ENCODE measurements at regions not wholly inside any gene's neighbourhood (a gene's known extent, or its start where the extent isn't known, plus 50 kb on each side); places are given as distances from the start of the nearest gene placed in this dataset.
A peak's percentile ranks its signal among the peaks of the same experiment; 100 is the strongest.

DNA sequence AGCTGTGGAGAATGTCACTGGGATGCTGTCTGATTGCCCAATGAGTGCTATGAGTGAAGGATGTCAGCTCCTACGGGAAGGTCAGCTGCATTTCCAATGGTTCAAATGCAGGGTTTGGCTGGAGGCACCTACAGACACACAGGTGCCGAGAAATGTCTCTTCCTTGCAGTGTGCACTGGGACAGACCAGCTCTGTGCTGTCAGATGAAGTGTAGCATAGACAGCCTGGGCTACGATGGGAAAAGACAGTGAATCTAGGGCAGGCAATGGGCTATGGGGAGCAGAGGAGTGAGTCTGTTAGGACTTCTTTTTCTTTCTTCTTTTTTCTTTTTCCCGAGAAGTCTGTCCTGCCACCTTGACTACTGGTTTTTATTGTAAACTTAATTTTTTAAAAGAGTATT is 223.1 kb upstream of the EOMES start:
- no peak for DNase-seq

DNA sequence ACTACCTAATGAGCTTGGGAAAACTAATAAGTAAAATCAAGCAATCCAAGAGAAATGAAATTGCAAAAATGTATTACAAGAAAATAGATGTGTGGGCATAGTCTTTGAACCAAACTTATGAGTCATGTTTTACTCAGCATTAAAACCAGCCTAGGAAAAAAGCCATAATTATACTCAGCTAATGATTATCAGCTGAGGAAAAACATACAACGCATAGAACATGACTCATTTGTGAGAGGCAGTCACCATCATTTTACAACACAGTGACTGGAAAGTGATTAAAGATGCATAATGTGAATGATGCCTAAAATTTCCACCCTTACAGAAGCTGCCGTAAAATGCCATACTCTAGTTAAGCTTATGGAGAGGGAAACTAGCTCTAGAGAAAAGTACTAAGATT is 238.0 kb upstream of the EOMES start:
- DNase-seq: no peak

GRCh38 chr3:27963519-27963918 is 241.4 kb upstream of the EOMES start:
- no peak for DNase-seq

- DNase-seq: no peak
Observed at GRCh38 chr3:27971600-27971999, 249.5 kb upstream of the EOMES start.

GRCh38 chr3:27976933-27977332 is 254.8 kb upstream of the EOMES start:
- DNase-seq: no peak

- no peak for DNase-seq
Observed at GRCh38 chr3:27978440-27978839, 256.3 kb upstream of the EOMES start.

GRCh38 chr3:27985369-27986035 is 255.9 kb upstream of the CMC1 start:
- DNase-seq: no peak

GRCh38 chr3:27986234-27986879 is 255.1 kb upstream of the CMC1 start:
- no peak for DNase-seq

GRCh38 chr3:27990324-27990723 is 251.1 kb upstream of the CMC1 start:
- DNase-seq: no peak

- no peak for DNase-seq
Observed at GRCh38 chr3:27990837-27991236, 250.6 kb upstream of the CMC1 start.

DNA sequence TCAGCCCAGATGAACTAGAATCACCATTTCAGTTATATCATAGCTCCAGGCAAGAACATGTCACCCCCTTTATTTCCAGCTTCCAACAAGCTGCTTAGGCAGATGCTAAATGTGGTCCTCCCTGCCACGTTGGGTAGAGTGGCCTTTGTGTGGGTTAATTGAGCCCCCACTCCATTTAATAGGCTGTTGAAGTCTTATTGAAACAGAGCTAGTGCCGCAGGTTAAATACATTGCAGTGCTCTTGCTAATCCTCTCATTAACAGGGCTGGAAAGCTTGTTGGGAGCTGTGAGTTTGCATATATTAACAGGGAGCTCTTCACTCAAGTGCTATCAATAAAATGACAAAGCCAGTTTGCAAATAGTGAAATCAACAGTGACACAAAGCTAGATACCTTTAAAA is 248.4 kb upstream of the CMC1 start:
- no peak for DNase-seq

DNA sequence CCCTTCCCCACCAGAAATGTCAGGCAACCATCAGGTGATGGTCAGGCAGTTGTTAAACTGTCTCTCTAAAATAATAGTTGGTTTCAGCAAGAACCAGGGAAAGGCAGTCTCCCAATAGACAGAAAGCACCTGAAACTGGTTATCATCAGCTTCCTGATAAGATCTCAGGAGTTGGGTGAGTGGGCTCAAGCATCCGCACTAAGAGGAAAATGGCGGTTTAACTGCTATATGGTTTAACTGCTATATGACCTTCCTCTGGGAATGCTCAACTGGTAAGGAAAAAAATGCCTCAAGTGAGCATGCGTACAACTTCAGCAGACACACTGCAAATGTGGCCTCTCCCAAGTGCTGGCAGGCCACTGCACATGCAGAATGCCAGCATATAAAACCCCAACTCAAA is 240.8 kb upstream of the CMC1 start:
- peak; percentile 69 for DNase-seq

DNA sequence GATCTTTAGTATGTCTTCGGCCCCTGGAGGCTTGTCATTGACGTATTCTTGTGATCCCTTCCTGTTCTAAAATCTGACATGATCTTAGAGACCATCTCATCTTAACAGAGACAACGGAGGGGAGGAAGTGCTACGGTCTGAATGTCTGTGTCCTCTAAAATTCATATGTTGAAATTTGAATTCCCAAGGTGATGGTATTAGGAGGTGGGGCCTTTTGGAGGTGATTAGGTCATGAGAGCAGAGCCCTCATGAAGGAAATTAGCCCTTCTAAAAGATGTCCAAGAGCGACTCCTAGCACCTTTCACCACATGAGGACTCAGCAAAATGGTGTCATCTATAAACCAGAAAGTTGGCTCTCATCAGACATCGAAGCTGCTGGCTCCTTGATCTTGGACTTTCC is 233.2 kb upstream of the CMC1 start:
- DNase-seq: no peak

- no peak for DNase-seq
Observed at GRCh38 chr3:28012830-28013229, 228.6 kb upstream of the CMC1 start.

DNA sequence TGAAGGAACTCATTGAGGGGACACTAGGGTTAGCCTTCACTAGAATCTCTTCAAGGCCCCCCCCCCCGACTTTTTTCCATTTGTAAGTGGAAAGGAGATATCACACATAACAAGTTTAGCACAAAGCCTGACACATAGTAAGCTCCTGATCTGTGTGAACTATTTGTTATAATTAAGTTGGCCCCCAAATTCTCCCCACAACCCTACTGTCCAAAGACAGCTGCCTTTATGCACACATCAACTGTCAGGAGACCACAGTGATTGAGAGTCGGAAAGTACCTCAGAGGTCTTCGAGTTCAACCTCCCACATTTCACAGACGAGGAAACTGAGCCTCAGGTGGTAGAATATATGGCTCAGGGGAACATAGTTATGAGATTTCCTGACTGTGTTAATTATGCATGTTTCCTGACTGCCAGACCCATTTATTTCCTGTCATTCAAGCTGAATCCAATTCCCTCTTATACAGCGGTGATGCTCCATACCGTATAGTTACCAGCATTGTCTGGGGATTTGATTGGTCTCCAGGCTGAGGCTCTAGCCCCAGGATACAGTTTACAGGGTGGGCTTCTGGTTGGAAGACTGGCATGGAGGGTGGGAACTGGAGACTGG is 227.4 kb upstream of the CMC1 start:
- DNase-seq: no peak

GRCh38 chr3:28018925-28019718 is 222.3 kb upstream of the CMC1 start:
- DNase-seq: no peak

DNA sequence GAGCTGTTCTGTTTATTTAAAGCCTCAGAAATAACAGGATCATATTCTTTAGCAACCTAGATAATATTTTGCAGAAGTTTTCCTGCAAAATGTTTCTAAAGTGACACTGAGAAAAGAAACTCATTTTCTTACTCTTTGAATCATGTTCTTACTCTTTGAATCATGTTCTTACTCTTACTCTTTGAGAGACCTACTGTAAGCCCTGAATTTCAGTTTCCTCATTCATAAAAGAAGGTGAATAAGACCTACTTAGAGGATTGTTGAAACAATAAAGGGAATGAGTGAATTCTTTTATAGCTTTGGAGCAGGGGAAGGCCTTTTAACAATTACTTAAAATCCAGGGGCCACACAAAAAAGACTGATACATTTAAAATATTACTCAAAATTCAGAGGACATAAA is 221.7 kb upstream of the CMC1 start:
- no peak for DNase-seq

DNA sequence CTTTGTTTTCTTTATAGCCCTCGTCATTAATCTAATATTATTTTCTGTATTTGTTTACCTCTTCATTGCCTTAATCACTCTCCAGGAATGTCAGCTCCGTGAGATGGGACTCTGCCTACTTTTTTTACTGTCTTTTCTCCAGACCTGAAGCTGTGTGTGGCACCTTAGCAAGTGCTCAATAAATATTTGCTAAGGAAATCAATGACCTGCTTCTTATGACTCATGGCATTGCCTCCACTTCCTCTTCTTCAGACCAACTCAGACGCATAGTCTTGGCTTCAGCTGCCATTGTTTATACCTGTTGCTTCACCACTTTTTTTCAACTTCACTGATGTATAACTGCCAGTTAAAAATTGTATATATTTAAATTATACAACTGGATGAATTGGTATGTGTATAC is 218.5 kb upstream of the CMC1 start:
- no peak for DNase-seq

GRCh38 chr3:28028554-28028953 is 212.9 kb upstream of the CMC1 start:
- DNase-seq: no peak

DNA sequence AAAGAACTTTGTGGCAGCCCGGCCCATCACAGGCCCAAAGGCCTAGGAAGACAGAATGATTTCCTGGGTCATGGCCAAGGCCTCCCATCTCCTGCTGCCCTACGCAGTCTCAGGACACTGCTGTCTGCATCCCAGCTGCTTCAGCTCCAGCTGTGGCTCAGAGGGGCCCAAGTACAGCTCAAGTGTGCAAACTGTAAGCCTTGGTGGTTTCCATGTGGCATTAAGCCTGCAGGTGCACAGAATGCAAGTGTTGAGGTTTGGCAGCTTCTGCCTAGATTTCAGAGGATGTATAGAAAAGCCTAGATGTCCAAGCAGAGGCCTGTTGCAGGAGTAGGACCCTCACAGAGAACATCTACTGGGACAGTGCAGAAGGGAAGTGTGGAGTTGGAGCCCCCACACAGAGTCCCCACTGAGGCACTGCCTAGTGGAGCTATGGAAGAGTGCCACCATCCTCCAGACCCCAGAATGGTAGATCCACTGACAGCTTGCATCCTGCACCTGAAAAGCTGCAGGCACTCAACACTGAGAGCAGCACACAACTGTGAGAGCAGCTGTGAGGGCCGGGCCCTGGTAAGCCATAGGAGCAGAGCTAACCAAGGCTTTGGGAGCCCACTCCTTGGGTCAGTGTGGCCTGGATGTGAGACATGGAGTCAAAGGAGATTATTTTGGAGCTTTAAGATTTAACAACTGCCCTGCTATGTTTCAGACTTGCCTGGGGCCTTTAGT is 208.2 kb upstream of the CMC1 start:
- DNase-seq: no peak

DNA sequence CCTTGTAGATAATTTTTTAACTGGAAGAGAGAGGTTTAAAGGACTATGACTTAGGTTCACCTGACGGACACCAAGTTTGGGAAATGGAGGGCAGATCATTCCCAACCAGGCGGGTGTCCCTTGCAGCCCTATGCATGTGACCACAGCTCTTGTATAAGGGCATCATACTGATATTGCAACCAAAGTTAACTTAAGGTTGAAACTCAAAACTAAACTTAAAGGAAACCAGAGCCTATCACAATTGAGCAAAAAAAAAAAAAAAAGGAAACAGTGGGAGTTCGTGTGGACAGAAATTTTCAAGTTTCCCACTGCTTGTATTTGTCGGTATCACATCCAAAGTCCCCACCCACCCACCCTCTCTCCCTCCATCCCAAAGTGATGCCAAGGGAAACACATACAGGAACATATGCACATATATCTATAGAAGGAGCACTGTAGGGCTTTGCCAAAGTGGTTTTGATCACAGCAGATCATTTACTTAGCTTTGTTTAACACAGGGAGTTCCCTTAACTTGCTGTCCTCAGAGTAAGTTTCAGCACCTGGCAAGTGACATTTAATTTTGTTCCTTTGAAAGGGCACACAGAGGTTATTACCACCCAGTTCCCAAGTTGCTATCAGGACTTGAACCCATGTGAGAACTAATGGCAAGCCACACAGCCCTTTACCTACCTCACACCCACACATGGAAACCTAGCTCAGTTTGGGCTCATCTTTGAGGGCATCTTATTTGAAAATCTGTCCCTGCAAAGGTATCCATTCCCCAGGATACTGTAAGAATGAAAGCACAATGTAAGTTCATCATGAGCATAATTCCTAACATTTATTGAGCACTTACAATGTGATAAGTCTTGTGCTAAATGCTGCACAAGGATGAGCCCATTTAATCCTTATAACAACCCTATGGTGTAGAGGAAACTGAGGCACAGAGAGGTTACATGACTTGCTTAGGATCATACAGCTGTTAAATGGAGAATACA is 204.5 kb upstream of the CMC1 start:
- DNase-seq: no peak

GRCh38 chr3:28039234-28039633 is 202.2 kb upstream of the CMC1 start:
- no peak for DNase-seq

All from islet precursor cell (in vitro differentiated cells).